Panc1 (cell line): ENCODE measurements at regions not wholly inside any gene's neighbourhood (a gene's known extent, or its start where the extent isn't known, plus 50 kb on each side); places are given as distances from the start of the nearest gene placed in this dataset.

Experiments
- ATAC-seq: fragments of 200-7000 bp; cut with Tn5 transposase; 2 replicates; pipeline ENCODE4 v1.9.1; 2020; ENCODE audit warnings: mild to moderate bottlenecking, moderate library complexity
- BruUV-seq: library from RNA; stranded (reverse); fragments of 400-500 nt; replicated peaks from 2 replicates; lab custom pipeline; 2021; lab: Mats Ljungman, UMichigan
- CTCF ChIA-PET: fragments of 300-600 bp; sonication (Branson Sonifier 250); formaldehyde crosslinking; loops from one replicate; lab custom pipeline; 2022; ENCODE audit warnings: antibody characterized with exemption; lab: Charles Lee
- POLR2A ChIA-PET: fragments of 300-600 bp; sonication (Branson Sonifier 250); formaldehyde crosslinking; loops from one replicate; lab custom pipeline; 2022; ENCODE audit warnings: antibody characterized with exemption; lab: Charles Lee
- DNase-seq: peaks from one replicate; pipeline ENCODE4 v3.0.0-alpha.2; 2010; ENCODE audit warnings: low read depth, low spot score
- H3K27ac ChIP-seq: 2 replicates; pipeline ENCODE4 v1.5.1; 2011; ENCODE audit warnings: mild to moderate bottlenecking, low read length, inconsistent platforms
- H3K27me3 ChIP-seq: fragments of 200-500 bp; sonication (Bioruptor generic); 2 replicates; pipeline ENCODE4 v1.6.0; 2014; ENCODE audit warnings: low read length, inconsistent platforms; ENCODE audit not compliant: control insufficient read depth, insufficient read depth
- H3K36me3 ChIP-seq: fragments of 200-500 bp; sonication (Bioruptor generic); 2 replicates; pipeline ENCODE4 v1.5.1; 2014; ENCODE audit warnings: inconsistent platforms, mild to moderate bottlenecking, low read length, moderate library complexity; ENCODE audit not compliant: control insufficient read depth, insufficient read depth
- H3K4me1 ChIP-seq: 2 replicates; pipeline ENCODE4 v1.5.1; 2011; ENCODE audit warnings: inconsistent platforms, mild to moderate bottlenecking, low read length, moderate library complexity; ENCODE audit not compliant: control insufficient read depth, insufficient read depth
- H3K4me3 ChIP-seq, 2 experiments: 2 replicates each; pipeline ENCODE4 v1.5.1; 2011 to 2012; ENCODE audit warnings: low read depth in 2 of 2, low read length in 2 of 2, mild to moderate bottlenecking in 2 of 2, inconsistent platforms in 1 of 2, moderate library complexity in 1 of 2
- H3K9me3 ChIP-seq: fragments of 200-500 bp; sonication (Bioruptor generic); 2 replicates; pipeline ENCODE4 v1.5.1; 2014; ENCODE audit warnings: low read depth, mild to moderate bottlenecking, inconsistent platforms, low read length, moderate library complexity; ENCODE audit not compliant: control insufficient read depth, insufficient read depth
- POLR2AphosphoS5 ChIP-seq: IDR thresholded peaks from 2 replicates; pipeline ENCODE4 v1.6.1; 2012; ENCODE audit warnings: mild to moderate bottlenecking, low read depth, low read length, moderate library complexity
- SIN3A ChIP-seq: IDR thresholded peaks from 2 replicates; pipeline ENCODE4 v1.6.1; 2012; ENCODE audit warnings: low read depth, mild to moderate bottlenecking, low read length, moderate library complexity, borderline replicate concordance; ENCODE audit not compliant: insufficient read depth
- TCF7L2 ChIP-seq: IDR thresholded peaks from 2 replicates; pipeline ENCODE4 v1.6.1; 2011; ENCODE audit warnings: mild to moderate bottlenecking, low read depth, low read length, inconsistent platforms
- in situ Hi-C: cut with HindIII; loops from 2 replicates; pipeline ENCODE4 v1.10.0; 2016; ENCODE audit warnings: low sequenced_read_pairs, low pct_unique_long_range_greater_than_20kb
- intact Hi-C: fragments of 100-400 bp; cut with micrococcal nuclease; formaldehyde crosslinking; loops from one replicate; pipeline ENCODE4 v1.10.0; 2022; ENCODE audit not compliant: unreplicated experiment
- TF ChIP-seq, protein P1 (sequence below): fragments of 450-650 bp; IDR thresholded peaks from 2 replicates; pipeline ENCODE4 v1.5.1; 2017; ENCODE audit warnings: mild to moderate bottlenecking
- TF ChIP-seq, protein P2 (sequence below), 2 experiments: IDR thresholded peaks; 2 replicates each; pipeline ENCODE4 v1.6.1; 2011 to 2012; ENCODE audit warnings: low read depth in 2 of 2, control low read depth in 1 of 2, low read length in 1 of 2, mild to moderate bottlenecking in 1 of 2, moderate library complexity in 1 of 2; ENCODE audit not compliant: insufficient read depth in 1 of 2

DNA sequence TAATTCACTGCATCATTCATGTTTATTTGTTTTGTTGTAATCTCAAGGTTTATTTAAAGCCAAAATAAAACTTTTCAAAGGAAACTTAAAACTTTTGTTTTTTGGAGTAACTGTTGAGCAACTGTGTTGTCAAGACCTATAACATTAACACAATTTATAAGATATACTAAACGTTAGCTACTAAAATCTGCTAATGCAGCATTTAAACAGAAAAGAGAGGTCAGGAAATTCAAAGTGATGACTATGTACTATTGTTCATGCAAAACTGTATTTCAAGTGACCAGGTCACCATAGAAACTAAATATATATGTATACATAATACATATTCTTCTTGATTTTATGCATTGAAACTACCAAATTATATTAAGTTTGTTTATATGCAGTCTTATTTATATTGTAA lies 1740.9 kb downstream of the EFNA5 start:
- CTCF ChIA-PET: no interaction called here
- no peak for DNase-seq
- Histone ChIP-seq H3K27me3 (no peaks in the 10 kb centered on the region), H3K4me3 (no peak overlapping the region), H3K4me1 (no peaks in the 10 kb centered on the region), H3K9me3 (no peaks in the 10 kb centered on the region), H3K27ac (no peak overlapping the region), H3K36me3 (no peaks in the 10 kb centered on the region)
- no TSS peak for BruUV-seq
- intact Hi-C loops: no loop called here
- POLR2A ChIA-PET: no interaction called here
- no peak for ATAC-seq
- TF ChIP-seq SIN3A (no peak), POLR2AphosphoS5 (no peak), TCF7L2 (no peak)
- TF ChIP-seq, protein P1, sequence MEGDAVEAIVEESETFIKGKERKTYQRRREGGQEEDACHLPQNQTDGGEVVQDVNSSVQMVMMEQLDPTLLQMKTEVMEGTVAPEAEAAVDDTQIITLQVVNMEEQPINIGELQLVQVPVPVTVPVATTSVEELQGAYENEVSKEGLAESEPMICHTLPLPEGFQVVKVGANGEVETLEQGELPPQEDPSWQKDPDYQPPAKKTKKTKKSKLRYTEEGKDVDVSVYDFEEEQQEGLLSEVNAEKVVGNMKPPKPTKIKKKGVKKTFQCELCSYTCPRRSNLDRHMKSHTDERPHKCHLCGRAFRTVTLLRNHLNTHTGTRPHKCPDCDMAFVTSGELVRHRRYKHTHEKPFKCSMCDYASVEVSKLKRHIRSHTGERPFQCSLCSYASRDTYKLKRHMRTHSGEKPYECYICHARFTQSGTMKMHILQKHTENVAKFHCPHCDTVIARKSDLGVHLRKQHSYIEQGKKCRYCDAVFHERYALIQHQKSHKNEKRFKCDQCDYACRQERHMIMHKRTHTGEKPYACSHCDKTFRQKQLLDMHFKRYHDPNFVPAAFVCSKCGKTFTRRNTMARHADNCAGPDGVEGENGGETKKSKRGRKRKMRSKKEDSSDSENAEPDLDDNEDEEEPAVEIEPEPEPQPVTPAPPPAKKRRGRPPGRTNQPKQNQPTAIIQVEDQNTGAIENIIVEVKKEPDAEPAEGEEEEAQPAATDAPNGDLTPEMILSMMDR: no peak
- TF ChIP-seq, protein P2, sequence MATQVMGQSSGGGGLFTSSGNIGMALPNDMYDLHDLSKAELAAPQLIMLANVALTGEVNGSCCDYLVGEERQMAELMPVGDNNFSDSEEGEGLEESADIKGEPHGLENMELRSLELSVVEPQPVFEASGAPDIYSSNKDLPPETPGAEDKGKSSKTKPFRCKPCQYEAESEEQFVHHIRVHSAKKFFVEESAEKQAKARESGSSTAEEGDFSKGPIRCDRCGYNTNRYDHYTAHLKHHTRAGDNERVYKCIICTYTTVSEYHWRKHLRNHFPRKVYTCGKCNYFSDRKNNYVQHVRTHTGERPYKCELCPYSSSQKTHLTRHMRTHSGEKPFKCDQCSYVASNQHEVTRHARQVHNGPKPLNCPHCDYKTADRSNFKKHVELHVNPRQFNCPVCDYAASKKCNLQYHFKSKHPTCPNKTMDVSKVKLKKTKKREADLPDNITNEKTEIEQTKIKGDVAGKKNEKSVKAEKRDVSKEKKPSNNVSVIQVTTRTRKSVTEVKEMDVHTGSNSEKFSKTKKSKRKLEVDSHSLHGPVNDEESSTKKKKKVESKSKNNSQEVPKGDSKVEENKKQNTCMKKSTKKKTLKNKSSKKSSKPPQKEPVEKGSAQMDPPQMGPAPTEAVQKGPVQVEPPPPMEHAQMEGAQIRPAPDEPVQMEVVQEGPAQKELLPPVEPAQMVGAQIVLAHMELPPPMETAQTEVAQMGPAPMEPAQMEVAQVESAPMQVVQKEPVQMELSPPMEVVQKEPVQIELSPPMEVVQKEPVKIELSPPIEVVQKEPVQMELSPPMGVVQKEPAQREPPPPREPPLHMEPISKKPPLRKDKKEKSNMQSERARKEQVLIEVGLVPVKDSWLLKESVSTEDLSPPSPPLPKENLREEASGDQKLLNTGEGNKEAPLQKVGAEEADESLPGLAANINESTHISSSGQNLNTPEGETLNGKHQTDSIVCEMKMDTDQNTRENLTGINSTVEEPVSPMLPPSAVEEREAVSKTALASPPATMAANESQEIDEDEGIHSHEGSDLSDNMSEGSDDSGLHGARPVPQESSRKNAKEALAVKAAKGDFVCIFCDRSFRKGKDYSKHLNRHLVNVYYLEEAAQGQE (IDR thresholded peaks at IDR 0.05; ENCODE audit: insufficient read depth in 1 of 2, low read depth in 2 of 2, low read length in 1 of 2): no peak
- in situ Hi-C loops: no loop called here

DNA sequence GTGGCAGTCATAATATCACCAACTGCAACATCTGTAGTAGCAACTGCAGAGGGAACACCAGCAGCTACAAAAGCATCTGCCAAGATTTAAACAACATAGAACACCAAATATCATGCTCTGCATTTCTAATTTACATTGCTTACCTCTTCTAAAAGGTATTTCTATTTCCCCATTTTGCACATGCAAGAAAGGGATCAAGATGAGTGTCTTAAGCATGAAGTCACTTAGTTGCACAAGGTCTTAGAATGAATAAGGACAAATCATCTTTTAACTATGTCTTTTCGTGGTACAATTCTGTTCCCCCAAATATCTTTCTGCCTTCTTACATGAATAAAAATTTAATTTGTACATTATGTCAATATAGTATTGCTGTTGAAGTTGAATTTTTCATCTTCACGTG lies 1746.4 kb downstream of the EFNA5 start:
- ATAC-seq: no peak
- intact Hi-C loops (no loop called here), in situ Hi-C loops (no loop called here)
- Histone ChIP-seq H3K9me3 (no peaks in the 10 kb centered on the region), H3K36me3 (no peaks in the 10 kb centered on the region), H3K4me3 (no peak overlapping the region), H3K4me1 (no peaks in the 10 kb centered on the region), H3K27me3 (no peaks in the 10 kb centered on the region), H3K27ac (no peak overlapping the region)
- no TSS peak for BruUV-seq
- ChIA-PET POLR2A (no interaction called here), CTCF (no interaction called here)
- TF ChIP-seq POLR2AphosphoS5 (no peak), SIN3A (no peak), TCF7L2 (no peak)
- TF ChIP-seq, protein P2 (IDR thresholded peaks at IDR 0.05; ENCODE audit: insufficient read depth in 1 of 2, low read depth in 2 of 2, low read length in 1 of 2): no peak
- TF ChIP-seq, protein P1: no peak
- DNase-seq: no peak
